ENCODE measurements at regions not wholly inside any gene's neighbourhood (a gene's known extent, or its start where the extent isn't known, plus 50 kb on each side); places are given as distances from the start of the nearest gene placed in this dataset.

GRCh38 chr11:98365190-98365589, 655.6 kb upstream of the CNTN5 start:
- TF ChIP-seq CTCF (conservative IDR thresholded peaks at IDR 0.05; ENCODE audit: low read depth, low read length) (no peak), RCOR1 (IDR thresholded peaks at IDR 0.05; ENCODE audit: insufficient replicate concordance, low read length) (no peak), POLR2A (IDR thresholded peaks at IDR 0.05; ENCODE audit: low read depth, low read length) (no peak), USF2 (IDR thresholded peaks at IDR 0.05; ENCODE audit: low read depth, low read length) (no peak), ELK1 (IDR thresholded peaks at IDR 0.05; ENCODE audit: borderline replicate concordance, low read depth, low read length) (no peak), MXI1 (IDR thresholded peaks at IDR 0.05; ENCODE audit: borderline replicate concordance, low read depth, low read length) (no peak), RAD21 (IDR thresholded peaks at IDR 0.05; ENCODE audit: low read length) (no peak), RFX5 (IDR thresholded peaks at IDR 0.05; ENCODE audit: low read depth, low read length) (no peak), CHD1 (IDR thresholded peaks at IDR 0.05; ENCODE audit: low read depth, low read length) (no peak), MAFK (IDR thresholded peaks at IDR 0.05; ENCODE audit: low read depth, low read length) (no peak)

Data from IMR-90 (cell line).